HG03280 (cell line): ENCODE measurements at regions not wholly inside any gene's neighbourhood (a gene's known extent, or its start where the extent isn't known, plus 50 kb on each side); places are given as distances from the start of the nearest gene placed in this dataset.
A peak's percentile ranks its signal among the peaks of the same experiment; 100 is the strongest.

Experiments used
- ATAC-seq: cut with Tn5 transposase; IDR thresholded peaks from one replicate; pipeline ENCODE4 v1.9.1; 2021; ENCODE audit warnings: mild to moderate bottlenecking, moderate library complexity; ENCODE audit not compliant: unreplicated experiment

DNA sequence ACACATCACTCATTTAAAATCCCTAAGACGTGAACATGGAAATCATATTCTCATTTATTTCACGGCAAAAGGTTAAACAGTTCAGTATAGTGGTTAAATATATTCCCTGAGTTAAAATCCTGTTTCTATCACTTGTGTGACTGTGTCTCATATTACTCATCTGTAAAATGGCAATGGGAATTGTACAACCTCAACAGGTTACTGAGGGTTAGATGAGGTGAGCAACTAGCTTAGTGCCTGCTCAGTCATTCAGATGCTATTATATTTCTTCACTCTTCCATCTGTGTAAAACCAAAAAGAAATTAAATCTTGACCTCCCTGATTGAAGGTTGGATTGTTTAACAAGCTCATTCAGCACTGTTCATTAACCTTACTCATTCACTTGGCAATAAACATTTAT, 212.4 kb upstream of the STK17B start:
- ATAC-seq = no peak

- ATAC-seq = no peak
These were observed 213.4 kb upstream of the STK17B start for GRCh38 chr2:196384729-196385128.

DNA sequence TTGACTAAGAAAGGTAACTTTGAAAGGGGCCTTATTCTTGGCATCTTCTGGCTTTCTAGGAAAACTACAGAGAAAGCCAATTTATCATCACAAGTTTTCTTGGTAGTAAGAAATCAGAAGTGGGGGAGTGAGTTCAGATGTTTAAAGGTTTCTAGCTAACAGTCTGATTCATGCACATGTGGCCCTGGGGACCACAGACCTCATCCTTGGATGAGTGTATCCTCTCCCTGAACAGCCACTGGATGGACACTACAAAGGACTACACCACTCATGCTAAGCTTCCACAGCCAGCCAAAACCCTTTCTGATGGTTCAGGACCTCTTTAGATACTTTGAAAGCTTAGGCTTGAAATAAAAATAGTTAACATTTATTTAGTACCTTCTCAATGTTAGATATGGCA, 218.3 kb upstream of the STK17B start:
- ATAC-seq = no peak

DNA sequence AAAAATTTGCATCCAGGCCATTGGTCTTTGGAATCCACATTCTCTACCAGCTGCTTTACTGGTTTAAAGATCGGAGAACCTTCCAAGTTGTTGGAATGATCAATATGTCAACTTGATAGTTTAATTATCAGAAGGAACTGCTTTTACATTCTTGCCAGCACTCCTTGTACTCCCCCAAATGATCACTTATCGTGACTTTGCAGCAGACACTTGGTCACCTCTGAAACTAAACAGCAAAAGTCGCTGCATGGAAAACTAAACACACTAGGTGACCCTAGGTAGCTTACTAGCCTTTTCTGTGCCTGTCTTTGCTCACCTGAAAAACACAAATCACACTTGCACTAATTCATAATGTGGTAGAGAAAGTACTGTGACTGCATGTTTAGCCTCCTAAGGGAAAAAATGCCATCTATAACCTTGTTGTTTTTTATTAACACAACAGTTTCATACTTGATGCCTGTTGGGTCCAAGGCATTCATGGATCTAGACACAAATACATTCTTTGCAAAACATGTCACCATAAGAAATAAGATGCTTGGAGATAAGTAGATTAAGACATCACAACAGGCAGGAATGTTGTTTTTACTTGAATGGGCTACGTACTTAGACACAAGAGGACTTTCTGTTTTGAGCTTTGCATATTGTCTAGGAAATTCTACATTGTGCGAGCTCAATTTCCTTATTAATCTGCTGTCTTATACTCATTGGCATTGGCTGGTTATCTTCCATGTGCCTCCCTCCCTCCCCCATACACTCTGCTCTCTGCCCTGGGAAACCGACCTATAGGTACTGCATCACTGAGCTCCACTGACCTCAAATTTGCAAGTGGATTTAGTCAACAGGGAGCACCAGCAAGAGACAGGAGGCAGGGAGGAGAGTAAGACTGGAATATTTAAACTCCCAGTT, 219.1 kb upstream of the STK17B start:
- ATAC-seq = no peak

GRCh38 chr2:196391149-196391479, 219.7 kb upstream of the STK17B start:
- no peak for ATAC-seq

GRCh38 chr2:196399096-196399495, 227.7 kb upstream of the STK17B start:
- ATAC-seq = no peak

- ATAC-seq = no peak
These were observed 228.6 kb upstream of the STK17B start for GRCh38 chr2:196399722-196400691.

DNA sequence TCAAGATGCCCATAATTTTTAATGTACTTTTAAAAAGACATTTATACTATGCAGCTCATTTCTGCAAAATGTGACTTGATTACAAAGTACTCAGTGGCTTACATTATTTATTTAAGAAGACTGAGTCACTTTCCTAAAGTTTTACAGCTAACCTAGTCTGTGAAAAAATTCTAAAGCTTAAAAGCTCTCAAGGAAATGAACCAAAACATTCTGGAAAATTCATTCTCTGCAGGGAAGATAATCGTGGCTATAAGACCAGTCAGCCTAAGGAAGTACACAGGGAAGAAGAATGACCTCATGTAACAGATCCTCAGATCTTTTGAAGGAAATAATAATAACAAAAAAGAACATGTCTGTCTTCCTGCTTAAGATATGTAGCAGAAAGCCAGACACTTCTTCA, 232.1 kb upstream of the STK17B start:
- ATAC-seq = no peak

DNA sequence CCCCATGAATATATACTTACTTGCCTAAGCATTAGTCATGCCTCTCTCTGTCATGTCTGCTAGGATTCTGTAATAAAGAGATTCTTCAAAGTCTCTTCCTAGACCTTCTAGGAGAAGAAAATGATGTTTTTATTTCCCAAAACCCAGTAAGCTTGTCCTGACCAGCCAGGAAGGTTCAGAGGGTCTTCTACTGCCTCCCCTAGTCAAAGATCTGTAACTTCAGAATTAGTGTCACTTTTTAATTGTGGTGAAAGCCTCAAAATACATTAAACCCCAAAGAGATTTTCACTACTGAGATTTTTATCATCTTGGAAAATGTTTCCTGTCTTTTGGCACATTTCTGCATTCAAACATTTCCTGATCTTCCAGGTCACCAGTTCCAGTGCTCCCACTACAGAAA, 232.9 kb upstream of the STK17B start:
- no peak for ATAC-seq

DNA sequence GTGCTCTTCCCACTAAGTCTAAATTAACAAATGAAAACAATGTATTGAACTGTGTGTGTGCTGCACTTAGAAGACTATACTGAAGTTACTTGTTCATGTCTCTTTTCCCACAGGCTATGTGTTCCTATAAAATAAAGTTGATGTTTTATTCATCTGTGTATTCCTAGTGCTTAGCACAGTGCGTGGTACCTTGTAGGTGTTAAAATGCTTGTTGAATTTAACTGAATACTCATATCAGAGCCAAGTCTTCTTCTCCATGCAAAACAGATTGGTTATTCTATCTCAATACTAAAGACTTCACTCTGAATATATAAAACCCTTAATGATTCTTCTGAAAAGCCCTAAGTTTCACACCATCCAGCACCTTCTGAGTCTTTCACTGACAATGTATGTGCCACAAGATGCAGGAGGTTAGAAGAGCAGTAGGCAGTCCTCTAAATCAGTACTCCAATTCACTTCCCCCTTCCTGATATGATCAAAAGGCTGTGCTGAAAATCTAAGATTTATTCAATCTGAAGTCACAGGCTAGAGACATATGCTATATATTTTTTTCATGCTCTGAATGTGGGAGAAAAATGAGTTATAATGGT, 231.7 kb upstream of the CCDC150 start:
- no peak for ATAC-seq

DNA sequence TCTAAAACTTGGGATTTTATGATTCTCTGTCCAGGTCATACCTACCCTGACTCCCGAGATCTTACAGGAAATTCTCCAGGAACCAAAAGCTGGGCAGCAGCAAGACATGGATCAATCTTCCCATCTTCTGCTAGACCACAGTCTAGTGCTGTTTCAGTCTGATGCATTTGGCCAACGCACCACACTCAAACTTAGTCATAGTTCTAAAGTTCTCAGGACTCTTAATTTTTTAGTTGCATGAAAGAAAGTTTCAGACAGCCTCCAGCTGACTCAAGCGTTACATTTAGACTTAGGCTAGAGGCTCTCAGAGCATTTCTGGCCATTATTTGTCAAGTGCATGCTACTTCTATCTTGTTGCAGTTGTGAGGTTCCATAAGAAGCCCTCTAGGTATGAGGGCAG, 230.1 kb upstream of the CCDC150 start:
- no peak for ATAC-seq

DNA sequence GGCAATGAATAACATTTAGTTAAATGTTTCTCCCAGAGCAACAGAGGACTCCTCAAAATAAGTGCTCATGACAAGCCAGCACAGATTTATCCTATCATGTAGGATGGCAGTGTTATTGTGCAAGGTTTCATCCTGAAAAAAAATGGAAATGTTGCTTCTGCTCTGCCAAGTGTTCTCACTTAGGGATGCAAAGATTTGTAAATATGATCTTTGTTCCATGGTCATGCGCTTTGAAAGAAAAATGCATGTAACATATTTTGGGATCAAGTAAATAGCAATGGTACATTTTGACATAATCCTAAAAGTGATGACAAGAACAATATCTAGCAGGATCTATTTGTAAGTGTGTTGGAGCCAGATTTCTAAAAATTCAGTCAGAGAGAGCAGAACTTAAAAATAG, 229.5 kb upstream of the CCDC150 start:
- ATAC-seq = no peak

- peak; percentile 78 for ATAC-seq
These were observed 225.7 kb upstream of the CCDC150 start for GRCh38 chr2:196413821-196414274.

DNA sequence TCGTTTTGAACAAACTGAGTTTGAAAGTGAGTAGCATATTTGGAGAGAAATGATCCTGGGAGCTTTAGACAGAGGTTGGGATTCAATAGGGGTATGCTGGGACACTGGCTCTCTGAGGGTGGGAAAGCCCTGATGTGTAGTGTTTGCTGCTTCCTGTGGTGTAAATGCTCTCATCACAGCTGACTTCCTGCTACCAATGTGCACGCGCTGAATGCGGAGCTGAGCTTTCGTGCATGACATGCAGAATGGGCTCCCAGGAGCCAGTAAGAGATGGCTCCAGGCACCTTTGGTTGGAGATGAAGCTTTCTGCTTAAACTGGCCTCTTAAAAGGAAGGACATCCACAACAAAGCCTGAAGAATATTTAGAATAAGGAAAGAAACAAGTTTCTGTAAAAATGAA, 224.1 kb upstream of the CCDC150 start:
- no peak for ATAC-seq

DNA sequence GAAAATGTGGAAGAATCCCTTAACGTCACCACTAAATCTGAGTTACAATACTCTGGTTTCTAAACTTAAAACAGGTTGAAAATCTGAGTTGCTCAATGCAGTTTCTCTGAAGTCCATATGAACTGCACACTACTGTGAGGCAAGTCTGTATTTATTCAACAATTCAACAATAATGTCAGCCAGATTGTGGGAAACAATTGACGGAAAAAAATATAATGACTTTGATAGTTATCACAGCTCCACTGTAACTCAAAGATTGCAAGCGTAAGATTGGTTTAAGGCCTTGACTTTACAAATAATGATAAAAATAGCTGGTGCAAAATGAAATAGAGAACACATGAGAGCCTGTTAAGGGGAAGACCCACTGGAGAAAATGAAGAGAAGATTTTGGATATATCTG, 219.4 kb upstream of the CCDC150 start:
- ATAC-seq = no peak

DNA sequence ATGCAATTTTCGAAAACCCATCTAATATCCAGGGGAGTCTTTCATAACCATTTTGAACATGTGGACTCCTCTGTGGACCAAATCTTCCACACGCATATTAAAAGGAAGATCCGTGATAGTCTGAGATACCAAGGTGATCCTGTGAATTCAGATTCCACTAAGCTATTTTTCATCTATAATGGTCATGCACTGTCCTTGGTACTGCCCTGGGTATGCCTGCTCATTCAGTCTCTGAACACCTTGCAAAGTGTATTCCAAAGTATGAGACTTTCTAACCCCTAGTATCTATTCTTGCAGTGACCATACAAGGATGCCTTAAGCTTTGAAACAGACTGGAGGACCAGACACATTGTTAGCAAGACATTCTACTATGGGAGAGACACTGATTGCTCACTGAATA, 217.6 kb upstream of the CCDC150 start:
- no peak for ATAC-seq

- no peak for ATAC-seq
These were observed 217.2 kb upstream of the CCDC150 start for GRCh38 chr2:196422361-196422760.

DNA sequence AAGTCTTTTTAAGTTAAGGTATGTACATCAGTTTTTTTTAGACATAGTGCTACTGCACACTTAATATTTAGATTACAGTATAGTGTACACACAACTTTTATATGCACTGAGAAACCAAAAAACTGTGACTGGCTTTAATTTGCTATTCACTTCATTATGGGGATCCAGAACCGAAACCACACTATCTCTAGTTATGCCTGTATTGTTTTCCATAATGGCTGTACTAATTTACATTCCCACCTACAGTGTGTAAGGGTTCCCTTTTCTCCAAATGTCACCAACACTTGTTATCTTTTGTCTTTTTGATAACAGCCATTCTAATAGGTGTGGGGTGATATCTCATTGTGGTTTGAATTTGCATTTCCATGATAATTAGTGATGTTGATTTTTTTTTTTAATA, 213.4 kb upstream of the CCDC150 start:
- no peak for ATAC-seq

- ATAC-seq = no peak
These were observed 211.4 kb upstream of the CCDC150 start for GRCh38 chr2:196427986-196428634.

GRCh38 chr2:196431076-196431475, 208.4 kb upstream of the CCDC150 start:
- ATAC-seq = no peak

DNA sequence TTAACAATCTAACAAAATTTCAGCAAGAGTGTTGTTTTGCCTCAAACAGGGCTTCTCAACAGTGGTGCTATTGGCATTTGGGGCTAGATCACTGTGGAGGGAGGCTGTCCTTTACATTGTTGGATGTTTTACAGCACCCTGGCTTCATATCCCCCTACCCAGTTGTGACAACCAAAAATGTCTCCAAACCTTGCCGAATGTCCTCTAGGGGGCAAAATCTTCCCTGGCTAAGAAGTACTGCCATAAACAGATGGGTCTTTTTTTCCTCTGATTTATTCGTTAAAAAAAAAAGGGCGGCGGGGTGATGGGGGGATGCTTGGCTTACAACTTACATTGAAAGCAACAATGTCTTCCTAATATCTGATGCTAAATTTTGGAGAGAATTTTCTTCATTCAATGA, 207.6 kb upstream of the CCDC150 start:
- no peak for ATAC-seq
